ENCODE measurements at regions not wholly inside any gene's neighbourhood (a gene's known extent, or its start where the extent isn't known, plus 50 kb on each side); places are given as distances from the start of the nearest gene placed in this dataset.
"Not testable (repeated sequence)": the region's sequence is repeated elsewhere in the genome, so short reads cannot be mapped to it uniquely, and the experiment has no call there.

- not testable (repeated sequence) for H3K4me2 ChIP-seq (ENCODE audit: low read depth, low read length, poor library complexity, severe bottlenecking); H3K36me3 ChIP-seq (ENCODE audit: insufficient read depth, low read length); H3K9me3 ChIP-seq (ENCODE audit: low read length); H3K79me2 ChIP-seq (ENCODE audit: low read length); H4K20me1 ChIP-seq (ENCODE audit: insufficient read depth, low read depth, low read length); H2AFZ ChIP-seq (ENCODE audit: low read length); H3K9ac ChIP-seq (ENCODE audit: low read length); H3K9me2 ChIP-seq (replicated peaks; ENCODE audit: insufficient read depth, low read length); H3K27ac ChIP-seq (ENCODE audit: low read length); H3K27me3 ChIP-seq (ENCODE audit: low read length); H3K4me3 ChIP-seq (ENCODE audit: low read length); DNase-seq; H3K4me1 ChIP-seq (ENCODE audit: low read length)
Observed at GRCh38 chrX:38963244-38963643, 162.0 kb downstream of the MID1IP1 start.

GRCh38 chrX:38965888-38966287 is 164.6 kb downstream of the MID1IP1 start:
- Histone ChIP-seq H3K4me2 (ENCODE audit: low read depth, low read length, poor library complexity, severe bottlenecking) (no peak overlapping the region), H3K79me2 (ENCODE audit: low read length) (no peaks in the 10 kb centered on the region), H3K27me3 (ENCODE audit: low read length) (no peaks in the 10 kb centered on the region)

DNA sequence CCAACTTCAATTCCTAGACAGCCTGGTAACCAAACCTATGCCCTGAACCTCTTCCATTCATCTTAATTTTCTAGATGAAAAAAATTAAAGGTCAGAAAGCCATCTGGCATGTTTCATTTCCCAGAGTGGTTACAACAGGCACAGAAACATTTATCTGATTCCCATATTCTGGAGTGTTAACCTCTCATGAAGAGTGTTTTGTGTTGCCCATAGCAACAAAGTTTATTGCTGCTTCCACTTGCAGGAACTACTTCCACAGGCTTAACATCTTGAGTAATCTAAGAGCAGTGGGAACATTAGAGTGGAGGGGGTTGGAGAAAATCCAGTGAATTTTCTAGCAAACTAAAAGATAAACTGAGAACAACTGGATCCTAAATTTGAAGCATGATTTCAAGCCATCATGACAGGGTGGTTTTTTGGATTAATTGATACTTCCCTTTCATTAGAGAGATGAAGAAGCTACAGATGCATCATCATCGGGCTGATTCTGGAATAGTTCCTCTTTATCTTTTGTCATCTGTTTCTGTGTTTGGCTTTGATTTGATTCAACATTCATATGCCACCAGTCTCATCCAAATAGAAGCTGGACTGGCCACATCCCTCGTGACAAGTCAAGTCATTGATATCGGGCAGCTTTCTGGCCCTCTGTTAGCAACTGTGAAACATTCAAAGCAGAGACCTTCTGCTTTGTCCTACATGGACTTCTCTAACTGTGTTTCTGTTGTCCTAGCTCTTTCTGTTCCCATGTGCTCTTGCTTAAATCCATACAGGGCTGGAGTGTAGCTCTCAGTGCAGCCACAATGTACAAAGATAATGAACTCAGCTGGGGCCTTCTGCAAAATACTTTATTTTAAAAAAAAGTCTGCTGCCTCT is 167.3 kb downstream of the MID1IP1 start:
- Histone ChIP-seq H2AFZ (ENCODE audit: low read length) (no peak overlapping the region), H3K36me3 (ENCODE audit: insufficient read depth, low read length) (no peaks in the 10 kb centered on the region), H3K27ac (ENCODE audit: low read length) (no peak overlapping the region), H3K9me3 (ENCODE audit: low read length) (no peaks in the 10 kb centered on the region), H3K4me2 (ENCODE audit: low read depth, low read length, poor library complexity, severe bottlenecking) (no peak overlapping the region), H3K4me3 (ENCODE audit: low read length) (no peak overlapping the region), H3K27me3 (ENCODE audit: low read length) (no peaks in the 10 kb centered on the region), H4K20me1 (ENCODE audit: insufficient read depth, low read depth, low read length) (no peaks in the 10 kb centered on the region), H3K4me1 (ENCODE audit: low read length) (no peaks in the 10 kb centered on the region), H3K9me2 (replicated peaks; ENCODE audit: insufficient read depth, low read length) (no peaks in the 10 kb centered on the region), H3K9ac (ENCODE audit: low read length) (no peak overlapping the region), H3K79me2 (ENCODE audit: low read length) (no peaks in the 10 kb centered on the region)
- no peak for DNase-seq

More at GRCh38 chrX:38965888-38966287, 164.6 kb downstream of the MID1IP1 start:
- no peaks in the 10 kb centered on the region for H3K36me3 ChIP-seq (ENCODE audit: insufficient read depth, low read length)
- DNase-seq: no peak
- H2AFZ ChIP-seq (ENCODE audit: low read length): no peak overlapping the region
- H3K9me2 ChIP-seq (replicated peaks; ENCODE audit: insufficient read depth, low read length): no peaks in the 10 kb centered on the region
- no peak overlapping the region for H3K9ac ChIP-seq (ENCODE audit: low read length)
- H4K20me1 ChIP-seq (ENCODE audit: insufficient read depth, low read depth, low read length): no peaks in the 10 kb centered on the region
- no peak overlapping the region for H3K27ac ChIP-seq (ENCODE audit: low read length)
- H3K9me3 ChIP-seq (ENCODE audit: low read length): no peaks in the 10 kb centered on the region; the same call in 1 of the 2 replicates
- H3K4me1 ChIP-seq (ENCODE audit: low read length): no peaks in the 10 kb centered on the region
- H3K4me3 ChIP-seq (ENCODE audit: low read length): no peak overlapping the region

- Histone ChIP-seq H3K9ac (ENCODE audit: low read length) (no peak overlapping the region), H3K79me2 (ENCODE audit: low read length) (no peaks in the 10 kb centered on the region), H4K20me1 (ENCODE audit: insufficient read depth, low read depth, low read length) (no peaks in the 10 kb centered on the region), H3K27me3 (ENCODE audit: low read length) (no peaks in the 10 kb centered on the region), H3K4me1 (ENCODE audit: low read length) (no peaks in the 10 kb centered on the region), H3K9me3 (ENCODE audit: low read length) (no peaks in the 10 kb centered on the region), H3K4me3 (ENCODE audit: low read length) (no peak overlapping the region), H3K27ac (ENCODE audit: low read length) (no peak overlapping the region), H3K36me3 (ENCODE audit: insufficient read depth, low read length) (no peaks in the 10 kb centered on the region), H3K9me2 (replicated peaks; ENCODE audit: insufficient read depth, low read length) (no peaks in the 10 kb centered on the region), H3K4me2 (ENCODE audit: low read depth, low read length, poor library complexity, severe bottlenecking) (no peak overlapping the region), H2AFZ (ENCODE audit: low read length) (no peak overlapping the region)
- no peak for DNase-seq
Observed at GRCh38 chrX:38970074-38970473, 168.8 kb downstream of the MID1IP1 start.

DNA sequence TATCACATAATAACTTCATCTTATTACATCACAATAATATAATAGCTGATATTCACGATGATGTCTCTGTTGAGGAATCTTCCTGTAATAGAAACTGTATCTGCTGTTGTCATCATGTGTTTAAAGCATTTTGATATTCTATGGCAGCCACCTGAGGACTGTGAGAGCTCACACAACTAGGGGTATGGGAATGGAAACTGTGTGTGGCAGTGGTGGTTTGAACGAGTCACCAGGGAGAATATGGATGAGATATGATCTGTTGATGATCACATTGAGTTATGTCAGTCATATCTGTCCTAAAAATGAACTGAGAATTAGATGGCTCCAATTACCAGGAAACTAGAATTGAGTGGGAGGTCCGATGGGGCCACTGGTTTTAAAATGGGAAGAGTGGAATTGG is 169.6 kb downstream of the MID1IP1 start:
- Histone ChIP-seq H3K9me3 (ENCODE audit: low read length) (no peaks in the 10 kb centered on the region), H3K4me2 (ENCODE audit: low read depth, low read length, poor library complexity, severe bottlenecking) (no peak overlapping the region), H3K27me3 (ENCODE audit: low read length) (no peaks in the 10 kb centered on the region), H3K27ac (ENCODE audit: low read length) (no peak overlapping the region), H3K9me2 (replicated peaks; ENCODE audit: insufficient read depth, low read length) (no peaks in the 10 kb centered on the region), H3K79me2 (ENCODE audit: low read length) (no peaks in the 10 kb centered on the region), H4K20me1 (ENCODE audit: insufficient read depth, low read depth, low read length) (no peaks in the 10 kb centered on the region), H3K36me3 (ENCODE audit: insufficient read depth, low read length) (no peaks in the 10 kb centered on the region), H3K4me3 (ENCODE audit: low read length) (no peak overlapping the region), H3K9ac (ENCODE audit: low read length) (no peak overlapping the region), H2AFZ (ENCODE audit: low read length) (no peak overlapping the region), H3K4me1 (ENCODE audit: low read length) (no peaks in the 10 kb centered on the region)
- DNase-seq: no peak

DNA sequence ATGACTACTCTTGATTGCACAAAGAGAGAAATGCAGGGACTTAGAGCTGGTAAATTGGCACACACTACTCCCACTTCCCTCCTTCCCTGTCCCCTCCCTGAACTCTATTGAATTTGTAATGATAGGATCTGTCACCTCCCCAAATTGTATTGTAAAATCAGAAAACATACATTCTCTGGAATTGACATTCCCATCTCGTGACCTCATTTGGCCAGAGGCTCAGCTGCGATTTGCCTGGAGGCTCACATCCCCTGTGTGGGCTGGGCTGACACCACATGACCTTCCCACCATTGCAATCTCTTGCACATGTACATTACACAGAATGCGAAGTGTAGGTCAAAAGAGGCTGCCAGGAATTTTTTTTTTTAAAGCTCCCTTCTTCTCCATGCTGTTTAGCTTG is 172.1 kb downstream of the MID1IP1 start:
- Histone ChIP-seq H3K9me2 (replicated peaks; ENCODE audit: insufficient read depth, low read length) (no peaks in the 10 kb centered on the region), H2AFZ (ENCODE audit: low read length) (no peak overlapping the region), H3K79me2 (ENCODE audit: low read length) (no peaks in the 10 kb centered on the region), H3K9me3 (ENCODE audit: low read length) (no peaks in the 10 kb centered on the region), H3K27ac (ENCODE audit: low read length) (no peak overlapping the region), H3K9ac (ENCODE audit: low read length) (no peak overlapping the region), H3K4me3 (ENCODE audit: low read length) (no peak overlapping the region), H4K20me1 (ENCODE audit: insufficient read depth, low read depth, low read length) (no peaks in the 10 kb centered on the region), H3K36me3 (ENCODE audit: insufficient read depth, low read length) (no peaks in the 10 kb centered on the region), H3K27me3 (ENCODE audit: low read length) (no peaks in the 10 kb centered on the region), H3K4me1 (ENCODE audit: low read length) (no peaks in the 10 kb centered on the region), H3K4me2 (ENCODE audit: low read depth, low read length, poor library complexity, severe bottlenecking) (no peak overlapping the region)
- no peak for DNase-seq

DNA sequence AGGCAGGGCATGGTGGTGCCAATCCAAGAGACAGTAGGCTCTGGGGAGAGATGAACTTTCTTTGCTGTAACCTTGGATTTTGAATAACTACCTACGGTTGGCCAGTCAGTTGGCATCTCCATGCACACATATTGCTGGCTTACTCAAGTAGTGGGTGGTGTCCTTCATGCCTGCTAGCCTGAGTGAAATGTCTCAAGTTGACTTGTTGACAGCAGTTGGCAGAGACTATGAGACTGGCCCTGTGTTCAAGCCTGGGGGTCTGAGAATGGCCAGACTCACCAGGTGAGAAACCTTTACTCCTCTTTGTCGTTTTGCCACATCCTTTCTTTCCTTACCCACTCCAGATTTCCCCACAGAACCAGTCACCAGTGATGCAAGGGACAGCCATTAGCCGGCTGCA is 173.3 kb downstream of the MID1IP1 start:
- Histone ChIP-seq H3K4me1 (ENCODE audit: low read length) (no peaks in the 10 kb centered on the region), H3K9me3 (ENCODE audit: low read length) (no peaks in the 10 kb centered on the region), H3K4me3 (ENCODE audit: low read length) (no peak overlapping the region), H2AFZ (ENCODE audit: low read length) (no peak overlapping the region), H3K27me3 (ENCODE audit: low read length) (no peaks in the 10 kb centered on the region), H3K79me2 (ENCODE audit: low read length) (no peaks in the 10 kb centered on the region), H3K4me2 (ENCODE audit: low read depth, low read length, poor library complexity, severe bottlenecking) (no peak overlapping the region), H3K36me3 (ENCODE audit: insufficient read depth, low read length) (no peaks in the 10 kb centered on the region), H3K9me2 (replicated peaks; ENCODE audit: insufficient read depth, low read length) (no peaks in the 10 kb centered on the region), H3K9ac (ENCODE audit: low read length) (no peak overlapping the region), H3K27ac (ENCODE audit: low read length) (no peak overlapping the region), H4K20me1 (ENCODE audit: insufficient read depth, low read depth, low read length) (no peaks in the 10 kb centered on the region)
- DNase-seq: no peak

DNA sequence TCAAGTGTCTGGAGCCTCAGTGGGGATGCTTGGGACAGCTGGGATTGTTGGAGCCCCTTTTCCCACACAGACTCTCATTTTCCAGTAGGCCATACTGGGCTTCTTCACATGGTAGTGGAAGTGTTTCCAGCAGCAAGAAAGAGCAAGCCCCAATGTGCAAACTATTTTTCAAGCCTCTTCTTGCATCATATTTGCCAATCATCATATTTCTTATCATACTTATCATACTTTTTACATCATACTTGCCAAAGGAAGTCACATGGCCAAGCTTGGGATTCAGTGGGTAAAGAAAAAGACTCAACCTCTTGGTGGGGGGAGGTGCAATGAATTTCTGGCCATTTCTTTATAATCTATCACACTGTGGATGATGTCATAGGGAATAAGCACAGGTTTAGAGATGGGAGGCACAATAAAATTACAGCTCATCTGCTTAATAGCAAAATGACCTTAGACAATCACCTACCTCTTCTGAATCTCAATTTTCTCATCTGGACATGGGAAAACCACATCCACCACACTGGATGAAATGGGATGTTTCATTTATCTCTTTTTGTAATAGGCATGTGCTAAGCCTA is 174.2 kb downstream of the MID1IP1 start:
- no peaks in the 10 kb centered on the region for H3K27me3 ChIP-seq (ENCODE audit: low read length)
- no peaks in the 10 kb centered on the region for H3K9me2 ChIP-seq (replicated peaks; ENCODE audit: insufficient read depth, low read length)
- H3K36me3 ChIP-seq (ENCODE audit: insufficient read depth, low read length): no peaks in the 10 kb centered on the region
- H3K27ac ChIP-seq (ENCODE audit: low read length): no peak overlapping the region
- no peak overlapping the region for H2AFZ ChIP-seq (ENCODE audit: low read length)
- no peak overlapping the region for H3K4me2 ChIP-seq (ENCODE audit: low read depth, low read length, poor library complexity, severe bottlenecking)
- H3K4me1 ChIP-seq (ENCODE audit: low read length): no peaks in the 10 kb centered on the region
- H3K79me2 ChIP-seq (ENCODE audit: low read length): no peaks in the 10 kb centered on the region
- no peaks in the 10 kb centered on the region for H3K9me3 ChIP-seq (ENCODE audit: low read length)
- no peak overlapping the region for H3K9ac ChIP-seq (ENCODE audit: low read length)
- H3K4me3 ChIP-seq (ENCODE audit: low read length): no peak overlapping the region
- no peak for DNase-seq
- H4K20me1 ChIP-seq (ENCODE audit: insufficient read depth, low read depth, low read length): no peaks in the 10 kb centered on the region

Data from Karpas-422 (cell line).